ENCODE measurements at regions not wholly inside any gene's neighbourhood (a gene's known extent, or its start where the extent isn't known, plus 50 kb on each side); places are given as distances from the start of the nearest gene placed in this dataset.
"Not testable (repeated sequence)": the region's sequence is repeated elsewhere in the genome, so short reads cannot be mapped to it uniquely, and the experiment has no call there.

DNA sequence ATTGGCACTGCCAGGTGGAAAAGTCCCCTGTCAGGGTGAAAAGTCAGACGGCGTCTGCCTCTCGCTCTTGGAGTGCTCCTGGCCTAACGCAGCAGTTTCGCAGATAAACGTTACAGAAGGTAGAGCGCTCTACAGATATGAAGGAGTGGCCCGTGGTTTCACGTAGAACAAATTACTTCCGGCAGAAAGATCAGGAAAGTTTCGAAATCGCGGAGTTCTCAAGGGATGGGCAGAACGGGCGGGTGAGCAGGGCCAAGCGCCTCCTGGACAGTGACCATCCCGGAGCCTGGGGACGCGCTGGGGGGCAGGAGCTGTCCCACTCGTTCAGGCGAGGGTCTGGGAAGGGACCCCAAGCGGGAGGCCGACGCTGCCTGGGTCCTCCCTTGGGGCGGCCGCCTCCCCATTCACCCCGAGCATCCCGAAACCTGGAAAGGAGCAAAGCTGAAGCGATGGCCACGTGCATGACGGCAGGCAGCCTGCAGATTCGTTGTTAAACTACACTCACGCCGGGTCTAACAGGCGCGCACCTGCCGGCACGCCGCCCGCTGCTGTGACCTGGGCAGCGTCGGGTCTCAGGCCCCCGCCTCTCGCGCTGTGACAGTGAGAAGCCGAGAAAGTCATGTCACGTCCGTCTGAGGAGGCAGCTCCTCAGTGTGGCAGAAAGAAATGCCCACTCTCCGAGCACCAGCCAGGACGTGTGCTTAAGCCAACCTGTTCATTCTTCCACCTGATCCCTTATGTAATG is 122.9 kb upstream of the SALL3 start:
- no peak for DNase-seq

DNA sequence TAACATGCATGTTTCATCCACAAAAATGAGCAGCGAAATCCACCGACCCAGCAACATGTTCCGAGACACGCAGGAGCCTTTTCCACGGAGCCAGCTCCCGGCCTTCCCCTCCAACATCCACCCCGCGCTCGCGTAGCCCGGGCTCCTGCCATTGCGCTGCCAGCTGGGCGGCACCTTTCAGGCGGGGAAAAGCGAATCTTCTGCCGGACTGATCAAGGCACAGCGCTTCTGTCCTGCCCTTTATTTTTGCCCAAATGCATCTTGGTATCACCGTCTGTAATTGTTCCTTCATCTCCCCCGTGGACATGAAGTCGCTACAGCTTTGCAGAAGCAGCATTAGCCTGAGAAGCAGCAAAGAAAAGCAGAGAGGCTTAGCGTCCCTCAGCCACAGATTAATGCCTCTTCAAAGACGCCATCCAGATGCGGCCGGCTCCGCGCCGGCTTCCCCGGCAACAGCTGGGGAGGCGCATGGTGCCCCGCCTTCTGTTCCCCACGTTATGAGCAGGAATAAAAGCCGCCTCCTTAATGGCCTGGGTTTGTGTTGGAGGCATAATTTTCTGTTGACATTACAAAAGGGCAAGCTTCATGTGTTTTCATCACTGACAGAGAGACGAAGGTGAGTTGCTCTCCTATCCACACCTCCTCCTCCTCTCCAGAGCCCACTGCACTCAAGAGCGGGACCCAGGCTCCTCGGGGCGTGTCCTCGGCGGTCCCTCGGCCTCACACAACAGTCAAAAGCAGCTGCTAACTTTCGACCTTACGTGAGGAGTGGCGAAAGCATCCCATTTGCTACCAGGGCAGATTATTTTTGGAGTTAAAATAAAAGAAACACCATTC is 122.1 kb upstream of the SALL3 start:
- no peak for DNase-seq

DNA sequence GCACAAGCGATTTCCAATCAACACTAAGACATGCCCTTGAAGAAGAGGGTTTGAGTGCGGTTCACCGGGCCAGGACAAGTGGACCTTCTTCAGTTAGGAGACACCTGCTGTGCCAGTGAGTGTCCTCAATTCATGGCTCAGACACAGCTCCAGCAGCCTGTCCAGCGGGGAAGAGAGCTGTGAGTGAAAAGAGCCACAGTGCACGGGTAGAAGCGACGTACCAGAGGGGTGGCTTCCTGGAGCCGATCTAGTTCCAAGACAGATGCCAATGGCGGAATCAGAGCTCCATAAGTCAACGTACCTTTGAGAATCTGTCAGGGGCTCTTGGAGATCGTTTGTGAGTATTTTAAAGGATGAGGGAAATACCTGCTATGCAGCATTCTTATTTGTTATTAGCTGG is 119.9 kb upstream of the SALL3 start:
- DNase-seq = no peak

DNA sequence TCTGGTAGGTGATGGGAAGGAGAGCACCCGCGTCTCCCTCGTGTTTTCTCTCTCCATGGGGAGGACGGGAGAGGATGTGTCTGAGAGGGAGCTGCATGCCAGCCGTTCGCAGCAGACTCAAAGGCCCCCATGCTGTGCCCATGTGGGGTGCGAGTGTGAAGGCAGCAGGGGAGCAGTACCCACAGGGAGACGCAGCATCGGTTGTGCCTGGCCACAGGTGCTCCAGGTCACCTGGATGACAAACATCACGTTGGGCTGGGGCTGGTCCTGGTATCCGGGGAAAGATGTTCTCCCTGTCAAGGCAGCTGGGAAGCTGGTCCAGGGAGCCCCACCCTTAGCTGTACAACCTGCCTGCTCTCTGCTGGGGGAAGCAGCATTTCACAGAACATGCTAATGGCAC is 119.5 kb upstream of the SALL3 start:
- DNase-seq = no peak

DNA sequence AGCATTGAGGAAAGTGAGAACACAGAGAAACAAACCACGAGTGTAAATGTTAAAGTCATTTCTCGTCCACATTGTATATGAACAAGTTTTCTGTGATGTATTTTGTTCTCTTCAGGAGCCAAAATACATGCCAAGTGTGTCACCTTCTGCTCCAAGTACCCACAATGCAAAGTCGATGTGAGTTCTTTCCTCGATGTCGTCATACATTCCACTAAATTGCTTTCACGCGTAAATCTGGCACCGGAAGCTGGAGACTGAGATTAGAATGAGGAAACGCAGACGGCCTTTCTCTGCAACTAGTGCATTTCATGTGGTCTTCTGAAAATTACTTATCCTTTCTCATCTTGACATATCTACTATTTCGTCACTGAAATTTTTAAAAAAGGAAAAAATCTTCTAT is 118.5 kb upstream of the SALL3 start:
- no peak for DNase-seq

DNA sequence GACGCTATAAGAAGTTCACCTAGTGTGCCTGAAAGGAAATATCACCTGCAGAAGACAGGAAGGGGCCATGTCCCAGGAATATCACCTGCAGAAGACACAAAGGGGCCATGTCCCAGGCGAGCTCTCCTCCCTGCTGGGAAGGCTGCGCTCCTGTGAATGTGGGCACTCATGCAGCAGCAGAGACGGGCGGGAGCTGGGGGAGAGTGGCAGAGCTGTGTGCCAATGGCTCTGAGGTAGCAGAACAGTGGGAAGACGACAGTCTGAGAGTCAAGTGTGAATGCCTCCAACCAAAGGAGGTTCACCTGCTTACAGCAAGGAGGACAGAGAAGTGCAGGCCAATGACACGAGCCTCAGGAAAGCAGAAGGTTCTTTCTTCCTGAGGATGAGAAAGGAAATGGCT is 117.9 kb upstream of the SALL3 start:
- DNase-seq = no peak

DNA sequence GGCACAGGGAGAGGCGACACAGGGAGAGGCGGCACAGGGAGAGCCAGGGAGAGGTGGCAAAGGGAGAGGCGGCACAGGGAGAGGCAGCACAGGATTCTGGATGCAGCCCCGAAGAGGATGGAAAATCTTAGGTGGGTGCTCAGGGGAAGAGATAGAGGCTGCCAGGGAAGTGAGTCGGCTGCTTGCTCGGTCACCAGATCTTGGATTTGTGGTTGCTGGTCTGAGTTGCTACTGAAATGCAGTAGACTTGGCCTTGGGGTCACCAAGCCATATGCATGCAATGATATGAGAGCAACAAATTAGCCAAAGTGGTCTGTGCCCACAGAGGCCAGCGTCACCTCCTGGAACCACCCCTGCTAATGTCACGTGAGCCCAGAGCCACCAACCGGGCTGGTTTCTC is 117.2 kb upstream of the SALL3 start:
- no peak for DNase-seq

DNA sequence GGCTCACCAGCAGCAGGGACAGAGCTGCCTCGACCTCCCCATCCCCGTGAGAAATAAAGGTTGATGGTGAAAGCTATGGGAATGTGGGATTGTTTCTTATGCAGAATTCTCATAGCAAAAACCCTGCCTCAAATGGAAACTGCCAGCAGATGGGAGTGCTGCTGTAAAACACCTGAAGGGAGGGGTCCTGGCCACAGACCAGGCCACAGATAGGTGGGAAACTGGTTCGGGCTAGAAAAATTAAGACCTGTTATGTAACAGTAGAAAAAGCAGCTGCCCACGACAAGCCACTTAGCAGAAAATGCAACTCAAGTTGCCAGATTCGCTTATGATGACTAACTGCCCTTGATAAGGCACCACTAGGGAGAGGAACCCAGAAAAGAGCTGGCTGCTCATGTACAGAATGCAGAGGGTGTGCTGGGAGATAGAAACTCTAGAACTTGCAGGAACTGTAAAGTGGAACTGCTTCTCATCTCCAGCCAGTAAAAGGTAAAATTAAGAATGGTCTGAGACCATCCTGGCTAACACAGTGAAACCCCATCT is 114.5 kb upstream of the SALL3 start:
- no peak for DNase-seq

DNA sequence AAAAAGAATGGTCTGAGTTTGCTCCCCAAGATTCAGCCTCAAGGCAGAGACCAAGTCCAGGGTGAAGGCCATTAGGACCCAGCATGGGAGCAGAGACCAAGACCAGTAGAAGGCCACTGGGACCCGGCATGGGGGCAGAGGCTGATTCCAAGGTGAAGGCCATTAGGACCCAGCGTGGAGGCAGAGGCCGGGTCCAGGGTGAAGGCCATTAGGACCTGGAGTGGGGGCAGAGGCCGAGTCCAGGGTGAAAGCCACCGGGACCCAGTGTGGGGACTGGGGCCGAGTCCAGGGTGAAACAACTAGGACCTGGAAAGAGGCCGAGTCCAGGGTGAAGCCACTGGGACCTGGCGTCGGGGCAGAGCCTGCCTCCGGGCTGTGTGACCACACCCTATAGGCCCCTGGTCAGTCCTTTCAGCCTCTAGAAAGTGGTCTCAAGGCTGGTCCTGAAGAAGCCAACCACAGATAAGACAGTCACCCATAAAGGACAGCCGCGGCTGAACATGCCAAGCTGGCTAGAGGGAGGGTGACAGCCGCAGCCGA is 113.8 kb upstream of the SALL3 start:
- no peak for DNase-seq

DNA sequence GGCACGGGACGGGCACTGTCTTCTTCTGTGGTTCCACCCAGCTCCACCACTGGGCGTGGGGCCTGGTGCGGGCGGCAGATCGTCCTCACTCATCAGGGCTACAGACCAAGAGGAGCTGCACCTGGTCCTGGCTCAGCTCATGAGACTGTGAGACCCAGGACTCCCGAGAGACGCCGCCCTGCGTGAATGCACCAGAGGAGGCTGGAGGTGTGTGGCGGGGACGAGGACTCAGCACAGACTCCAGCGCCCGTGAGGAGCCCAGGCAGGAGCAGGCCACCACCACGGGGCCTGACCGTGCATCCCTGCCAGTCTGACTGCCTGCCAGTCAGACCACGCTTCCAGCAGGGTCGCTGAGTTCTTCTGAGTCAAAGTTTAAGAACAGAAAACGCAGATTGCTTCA is 112.5 kb upstream of the SALL3 start:
- no peak for DNase-seq

DNA sequence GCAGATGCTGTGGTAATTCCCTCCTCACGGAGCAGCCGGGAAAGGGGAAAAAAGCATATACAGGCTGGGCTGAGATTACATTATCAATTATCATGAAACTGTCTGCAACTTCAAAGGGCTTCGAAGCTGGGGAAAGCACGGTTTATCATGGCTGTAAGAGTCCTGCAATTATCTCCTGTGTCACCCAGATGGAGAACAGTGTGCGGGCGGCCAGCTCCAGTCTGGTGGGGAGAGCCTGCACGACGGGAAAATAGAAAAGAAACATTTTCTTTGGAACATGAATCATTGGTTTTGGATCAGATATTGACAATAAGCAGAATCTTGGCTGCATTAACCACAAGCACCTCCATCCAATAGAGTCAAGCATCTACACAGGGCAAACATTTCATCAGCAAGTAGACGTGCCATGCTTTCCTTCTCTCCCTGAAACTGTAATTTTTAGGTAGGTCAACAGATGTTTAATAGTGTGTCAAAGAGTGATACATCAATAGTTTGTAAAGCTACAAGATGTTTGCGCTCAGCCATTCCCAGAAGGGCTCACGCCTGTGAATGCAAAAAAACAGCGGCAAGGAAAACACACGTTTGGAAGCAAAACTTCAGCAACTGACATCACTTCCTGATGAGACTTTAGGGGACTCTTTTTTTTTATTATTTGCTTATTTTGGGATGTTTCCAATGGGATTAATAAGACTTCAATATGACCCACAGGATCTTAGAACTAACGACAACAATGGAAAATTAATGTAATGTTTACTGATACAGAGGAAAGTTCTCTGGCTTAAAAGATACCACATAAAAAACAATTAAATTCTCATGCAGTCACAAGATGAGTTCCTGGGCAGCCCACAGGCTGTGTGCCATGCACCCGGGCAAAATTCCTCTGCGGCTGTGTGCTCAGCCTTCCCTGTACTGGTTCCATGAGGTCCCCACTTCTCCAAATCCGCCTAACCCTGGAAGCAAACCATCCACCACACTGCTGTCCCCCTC is 111.0 kb upstream of the SALL3 start:
- no peak for DNase-seq

DNA sequence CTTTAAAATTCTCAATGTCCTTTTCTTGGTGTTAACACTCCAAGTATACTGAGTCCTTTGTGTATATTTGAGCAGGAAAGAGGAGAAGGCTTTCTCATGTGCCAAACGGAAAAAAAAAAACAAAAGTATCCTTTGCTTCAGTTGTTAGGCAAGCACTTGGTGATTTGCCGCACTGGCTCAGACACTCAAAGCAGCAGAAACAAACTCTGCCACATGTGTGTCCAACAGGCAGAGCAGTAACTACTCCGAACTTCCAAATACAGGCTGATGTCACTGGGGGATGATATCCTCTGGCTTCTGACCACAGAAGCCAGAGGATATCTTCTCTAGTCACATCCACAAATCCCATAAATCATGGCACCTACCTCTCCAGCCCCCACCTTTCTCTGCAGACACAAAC is 108.0 kb upstream of the SALL3 start:
- DNase-seq = no peak

DNA sequence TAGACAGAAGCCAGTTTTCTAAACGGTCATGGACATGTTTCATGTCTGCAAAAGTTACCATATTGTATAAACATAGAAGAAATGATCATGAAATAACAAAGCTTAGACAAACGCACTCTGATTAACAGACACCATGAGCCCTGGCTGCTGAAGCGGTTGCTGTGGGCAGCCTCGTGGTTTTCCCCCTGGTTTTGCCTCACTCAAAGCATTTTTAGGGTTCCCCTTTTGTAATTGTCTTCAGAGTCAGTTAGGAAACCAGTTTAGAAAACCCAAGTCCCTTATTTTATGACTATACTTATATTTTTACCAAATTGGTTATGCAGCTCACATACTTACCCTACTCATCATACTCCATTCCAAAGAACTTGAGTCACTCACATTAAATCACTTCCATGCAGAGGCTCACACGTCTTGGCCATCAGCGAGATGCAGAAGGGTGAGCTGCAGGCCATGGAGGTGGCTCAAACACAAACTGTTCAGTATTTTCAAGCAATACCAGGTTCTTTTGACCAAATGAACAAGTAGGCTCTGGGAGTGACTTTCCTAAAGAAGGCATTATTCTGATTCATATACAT is 105.6 kb upstream of the SALL3 start:
- DNase-seq = no peak

DNA sequence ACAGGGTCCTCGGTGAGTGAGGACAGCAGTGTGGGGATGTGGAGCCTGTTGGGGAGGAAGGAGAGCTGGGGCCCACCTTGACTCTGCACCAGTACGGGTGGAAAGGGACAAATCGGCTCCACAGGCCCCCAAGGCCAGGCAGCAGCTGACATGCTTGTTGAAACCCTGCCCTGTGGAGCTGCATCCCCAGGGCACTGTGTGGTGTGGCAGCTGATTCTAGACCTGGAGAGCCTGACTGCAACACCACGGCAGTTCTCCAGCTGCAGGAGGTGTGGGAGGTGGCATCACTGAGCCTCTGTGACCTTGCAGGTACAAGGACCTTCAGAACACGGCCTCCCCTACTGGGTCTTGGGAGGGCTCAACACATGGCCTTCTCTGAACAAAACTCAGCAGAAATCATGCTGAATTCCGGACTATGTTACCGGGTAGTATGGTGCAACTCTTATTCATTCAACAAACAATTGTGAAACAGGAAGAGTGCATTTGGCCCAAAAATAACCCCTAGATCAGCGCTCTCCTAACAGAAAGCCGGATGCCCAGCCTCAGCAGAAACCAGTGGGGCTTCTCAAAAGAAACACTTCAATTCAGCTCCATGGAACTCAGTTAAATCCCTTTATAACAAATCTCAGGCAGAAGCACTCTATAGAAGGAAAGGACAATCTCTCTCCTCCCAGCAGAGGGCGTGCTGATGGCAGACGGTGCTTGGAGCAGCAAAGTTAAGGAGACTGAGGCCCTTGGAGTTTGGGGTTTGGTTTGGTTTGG is 104.4 kb upstream of the SALL3 start:
- no peak for DNase-seq

DNA sequence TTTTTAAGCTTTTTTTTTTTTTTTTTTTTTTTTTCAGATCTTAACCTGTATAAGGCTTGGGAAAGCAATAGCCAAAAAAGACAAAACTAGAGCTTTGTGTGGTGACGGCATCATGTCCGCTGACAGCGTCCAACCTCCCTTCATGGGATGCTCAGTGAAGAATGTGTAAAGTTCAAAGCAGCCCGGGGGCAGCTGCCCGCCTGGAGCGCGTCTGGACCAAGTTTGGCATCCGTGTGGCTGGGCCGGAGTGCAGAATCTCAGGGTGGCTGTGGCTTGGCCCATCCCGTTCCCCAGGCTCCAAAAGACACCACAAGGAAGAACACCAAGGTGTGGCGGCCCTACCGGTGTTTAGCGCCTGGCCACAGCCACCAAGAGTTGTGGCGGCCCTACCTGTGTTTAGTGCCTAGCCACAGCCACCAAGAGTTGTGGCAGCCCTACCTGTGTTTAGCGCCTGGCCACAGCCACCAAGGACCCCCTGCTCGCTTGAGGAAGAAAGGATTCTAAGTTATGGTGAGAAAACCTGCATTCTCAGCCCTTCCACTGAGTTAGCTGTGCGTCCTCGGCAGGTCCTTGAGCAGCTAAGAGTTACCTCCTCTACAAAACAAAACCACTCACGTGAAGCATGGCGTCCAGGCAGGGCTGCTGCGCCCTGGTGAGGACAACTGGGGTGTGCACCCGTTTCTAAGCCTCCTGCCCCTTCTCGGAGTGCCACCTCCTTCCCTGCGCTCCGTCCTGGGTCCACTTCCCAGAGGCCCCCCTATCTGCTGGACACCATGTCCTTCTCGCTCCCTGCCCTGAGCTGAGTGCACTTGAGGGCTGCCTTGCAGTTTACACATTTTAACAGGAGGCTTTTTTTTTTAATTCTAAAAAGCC is 103.6 kb upstream of the SALL3 start:
- DNase-seq = no peak

DNA sequence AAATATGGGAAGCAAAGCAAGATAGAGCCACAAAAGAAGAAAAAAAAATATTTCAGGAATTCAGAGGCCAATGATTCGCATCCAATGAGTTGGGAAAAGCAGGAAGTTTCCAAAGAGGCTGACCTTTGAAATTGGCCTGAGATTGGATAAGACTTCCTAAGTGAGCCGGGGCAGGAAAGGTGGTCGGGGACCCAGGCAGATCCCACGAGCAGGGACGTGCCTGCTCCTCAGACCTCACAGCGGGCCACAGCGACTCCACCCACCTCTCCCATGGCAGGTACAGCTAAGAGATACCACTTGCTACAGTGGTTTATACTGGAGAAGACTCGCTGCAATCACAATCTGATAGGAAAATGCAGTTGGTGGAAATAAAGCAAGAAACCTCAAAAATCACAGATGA is 102.8 kb upstream of the SALL3 start:
- DNase-seq = no peak

DNA sequence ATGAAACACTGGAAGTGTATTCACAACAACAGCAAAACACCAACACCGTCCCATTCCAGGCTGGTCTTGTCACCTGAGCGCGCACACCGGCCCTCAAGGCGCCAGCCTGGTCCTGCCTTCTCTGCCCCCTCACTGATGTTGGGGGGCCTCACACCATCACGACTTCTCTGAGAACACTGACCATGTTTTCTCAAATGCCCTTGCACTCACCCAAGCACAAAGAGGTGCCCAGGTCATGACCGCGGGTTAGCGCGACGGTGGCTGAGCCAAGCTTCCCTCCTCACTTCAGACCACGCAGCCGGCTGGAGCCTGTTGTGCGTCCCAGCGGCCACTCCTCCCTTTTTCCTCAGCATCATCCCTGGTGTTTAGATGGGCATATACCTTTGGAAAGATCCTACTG is 101.3 kb upstream of the SALL3 start:
- no peak for DNase-seq

DNA sequence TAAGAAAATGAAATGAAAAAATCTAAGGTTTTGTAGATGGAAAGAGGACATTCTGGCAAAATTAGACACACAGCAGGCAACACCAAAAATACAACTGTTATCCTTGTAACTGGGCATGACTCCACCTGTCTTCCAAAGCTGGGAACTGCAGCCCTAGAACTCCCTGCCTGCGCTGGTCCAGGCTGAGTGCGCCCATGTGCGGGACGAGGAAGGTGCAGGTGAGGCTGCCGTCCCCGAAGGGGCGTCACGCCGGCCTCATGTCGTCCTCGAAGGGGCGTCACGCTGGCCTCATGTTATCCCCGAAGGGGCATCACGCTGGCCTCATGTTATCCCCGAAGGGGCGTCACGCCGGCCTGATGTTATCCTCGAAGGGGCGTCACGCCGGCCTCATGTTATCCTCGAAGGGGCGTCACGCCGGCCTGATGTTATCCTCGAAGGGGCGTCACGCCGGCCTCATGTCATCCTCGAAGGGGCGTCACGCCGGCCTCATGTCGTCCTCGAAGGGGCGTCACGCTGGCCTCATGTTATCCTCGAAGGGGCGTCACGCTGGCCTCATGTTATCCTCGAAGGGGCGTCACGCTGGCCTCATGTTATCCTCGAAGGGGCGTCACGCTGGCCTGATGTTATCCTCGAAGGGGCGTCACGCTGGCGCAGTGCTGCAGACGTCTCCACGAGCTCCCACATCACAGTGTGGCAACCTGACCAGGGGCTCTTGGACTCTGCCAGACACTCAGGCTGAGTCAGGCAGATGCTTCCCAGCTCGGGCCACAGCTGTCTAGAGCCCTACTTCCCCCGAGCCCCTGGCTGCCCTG is 100.3 kb upstream of the SALL3 start:
- DNase-seq = not testable (repeated sequence)

DNA sequence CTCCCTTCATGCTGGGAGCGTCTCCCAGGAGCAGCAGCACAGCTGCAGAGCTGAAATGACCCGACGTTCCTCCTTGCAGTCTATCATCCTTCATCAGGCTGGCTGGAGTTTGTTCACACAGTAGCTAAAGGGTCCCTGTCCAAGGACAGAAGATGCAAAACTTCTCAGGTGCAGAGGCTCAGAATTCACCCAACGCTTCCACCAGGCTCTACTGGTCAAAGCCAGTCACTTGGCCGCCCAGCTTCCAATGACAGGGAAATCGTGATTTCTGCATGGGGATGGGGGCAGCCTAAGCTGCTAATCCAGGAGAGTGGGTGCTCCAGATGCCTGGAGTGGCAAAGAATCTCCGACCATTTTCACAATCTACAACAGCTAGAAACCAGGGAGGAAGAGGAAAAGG is 97.0 kb upstream of the SALL3 start:
- DNase-seq = no peak

DNA sequence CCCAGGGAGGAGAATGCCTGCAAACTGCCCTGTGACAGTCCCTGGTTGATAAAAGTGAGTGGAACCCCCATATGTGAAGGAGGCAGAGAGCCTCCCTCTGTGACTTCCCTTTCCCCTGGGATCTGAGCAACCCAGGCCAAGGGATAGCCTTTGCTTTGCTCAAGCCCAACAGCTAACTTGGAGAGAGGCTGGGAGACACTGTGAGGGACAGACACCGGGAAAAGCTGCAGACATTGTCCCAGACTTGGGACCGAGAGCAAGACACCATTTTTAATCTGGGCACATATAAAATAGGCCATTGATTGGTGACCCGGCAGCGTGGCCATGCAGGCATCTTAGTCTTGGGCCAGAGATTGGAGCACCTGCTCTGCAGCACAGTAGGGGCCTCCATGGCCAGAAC is 96.1 kb upstream of the SALL3 start:
- no peak for DNase-seq

All from activated CD8-positive, alpha-beta memory T cell treated with anti-CD3 and anti-CD28 coated beads for 24 hours (primary cell).